ENCODE measurements at regions not wholly inside any gene's neighbourhood (a gene's known extent, or its start where the extent isn't known, plus 50 kb on each side); places are given as distances from the start of the nearest gene placed in this dataset.

DNA sequence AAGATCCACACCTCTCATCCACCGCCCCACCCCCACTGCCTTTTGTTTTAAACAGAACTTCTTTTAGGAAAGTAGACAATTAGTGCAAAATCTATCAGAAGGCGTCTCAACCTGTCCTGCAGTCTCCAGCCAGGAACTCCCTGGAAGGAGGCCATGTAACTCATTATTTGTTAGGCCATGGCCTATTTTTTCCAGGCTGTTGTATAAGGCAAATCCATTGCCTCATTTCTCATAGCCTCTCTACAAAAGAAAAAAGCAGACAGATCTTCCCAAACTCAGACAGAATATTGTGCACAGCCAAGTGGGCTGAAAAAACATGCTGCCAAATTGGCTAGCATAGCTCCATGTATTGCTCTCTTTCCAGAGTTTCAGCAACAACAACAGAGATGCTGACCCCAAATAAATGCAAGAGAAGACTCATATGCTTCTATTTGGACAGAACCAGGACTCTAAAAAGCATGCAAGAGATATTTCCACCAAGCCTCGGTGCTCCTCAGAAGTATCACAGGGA is 770.7 kb upstream of the CXADR start:
- DNase-seq (ENCODE audit: low read depth in 2 of 2): no peak

- no peak for DNase-seq (ENCODE audit: low read depth in 2 of 2)
These were observed 770.1 kb upstream of the CXADR start for GRCh38 chr21:16742741-16743140.

GRCh38 chr21:16743317-16743716 is 769.5 kb upstream of the CXADR start:
- no peak for DNase-seq (ENCODE audit: low read depth in 2 of 2)

DNA sequence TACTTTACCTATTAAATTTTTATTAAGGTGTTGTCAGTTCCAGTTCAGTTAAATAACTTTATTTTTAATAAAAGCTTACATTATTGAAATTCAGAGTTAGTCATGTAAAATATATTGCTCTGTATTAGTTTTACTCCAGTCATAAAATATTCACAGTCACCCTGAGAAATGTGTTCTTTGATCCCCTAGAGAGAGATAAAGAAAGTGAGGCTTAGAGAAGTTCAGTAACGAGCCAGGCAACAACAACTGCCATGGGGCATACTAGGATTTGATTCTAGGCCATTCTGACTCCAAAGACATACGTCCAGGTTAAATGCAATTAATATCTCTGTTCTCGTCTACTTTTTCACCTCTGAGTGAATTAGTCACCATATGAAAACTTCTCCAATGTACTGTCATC is 761.9 kb upstream of the CXADR start:
- DNase-seq (ENCODE audit: low read depth in 2 of 2): no peak

DNA sequence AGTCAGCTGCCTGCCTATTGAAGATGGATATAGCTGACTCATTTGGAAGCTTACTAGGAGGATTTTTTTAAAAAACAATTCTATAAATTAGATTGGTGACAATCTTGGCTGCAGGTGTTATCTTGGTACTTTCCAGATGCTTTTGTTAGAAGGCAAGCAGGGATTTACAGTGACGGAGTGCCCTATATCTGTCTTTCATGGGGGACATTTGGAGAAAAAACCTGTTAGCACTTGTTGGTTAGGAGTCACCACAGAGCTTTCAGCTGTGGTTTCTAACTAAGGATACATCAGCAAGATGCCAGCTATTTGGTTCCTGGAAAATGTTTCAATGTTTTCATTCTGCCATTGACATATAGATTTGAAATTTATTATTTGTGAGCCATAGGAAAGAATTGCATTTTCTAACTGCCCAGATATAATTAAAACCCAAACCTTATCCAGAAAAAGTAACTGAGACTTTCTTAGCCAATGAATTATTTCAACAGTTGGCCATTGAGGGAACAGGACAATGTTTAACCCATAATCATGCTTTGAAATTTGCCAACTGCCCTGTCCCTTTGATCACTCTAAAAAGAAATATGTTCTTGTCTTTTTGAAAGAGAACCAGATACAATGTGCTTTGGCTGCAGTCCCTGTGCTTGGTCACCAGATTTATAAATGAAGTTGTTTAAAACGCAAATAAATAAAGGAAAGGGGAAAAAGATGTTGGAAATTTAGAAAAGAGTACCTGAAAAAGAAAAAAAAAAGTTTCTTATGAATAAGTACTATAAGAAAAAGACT is 761.0 kb upstream of the CXADR start:
- no peak for DNase-seq (ENCODE audit: low read depth in 2 of 2)

- DNase-seq (ENCODE audit: low read depth in 2 of 2): no peak
These were observed 760.4 kb upstream of the CXADR start for GRCh38 chr21:16752475-16752857.

DNA sequence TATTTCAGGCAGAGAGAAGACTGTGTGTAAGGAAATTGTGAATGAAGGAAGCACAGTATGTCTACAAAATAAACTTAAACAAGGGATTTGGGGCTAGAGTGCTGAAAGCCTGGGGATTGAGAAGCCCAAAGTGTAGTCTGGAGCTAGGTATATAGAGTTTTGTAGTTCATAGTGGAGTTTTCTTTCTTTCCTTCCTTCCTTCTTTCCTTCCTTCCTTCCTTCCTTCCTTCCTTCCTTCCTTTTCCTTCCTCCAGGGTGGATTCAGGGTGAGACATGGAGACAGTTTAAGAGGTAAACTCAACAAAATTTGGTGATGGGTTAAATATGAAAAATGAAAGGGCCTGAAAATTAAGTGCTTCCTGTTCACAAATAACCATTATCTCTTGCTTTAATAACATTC is 757.8 kb upstream of the CXADR start:
- no peak for DNase-seq (ENCODE audit: low read depth in 2 of 2)

- DNase-seq (ENCODE audit: low read depth in 2 of 2): no peak
These were observed 745.6 kb upstream of the CXADR start for GRCh38 chr21:16767201-16767600.

DNA sequence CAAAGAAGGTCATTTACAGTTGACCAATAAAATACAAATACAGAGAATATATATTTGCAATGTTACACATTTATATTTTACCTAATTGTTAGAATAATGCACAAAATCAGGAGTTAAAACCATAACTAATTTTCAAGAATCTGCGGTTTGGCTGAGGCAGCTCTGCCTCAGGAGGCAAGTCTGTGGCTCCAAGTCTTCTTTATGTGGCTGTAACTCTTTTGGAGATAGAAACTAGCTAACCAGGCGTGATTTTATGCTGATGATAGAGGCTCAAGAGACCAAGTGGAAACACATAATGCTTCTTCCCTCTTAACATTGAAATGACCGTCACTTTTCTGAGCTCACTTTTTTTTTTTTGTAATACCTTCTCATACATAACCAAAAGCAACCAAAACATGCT is 744.7 kb upstream of the CXADR start:
- DNase-seq (ENCODE audit: low read depth in 2 of 2): no peak

- DNase-seq (ENCODE audit: low read depth in 2 of 2): no peak
These were observed 742.6 kb upstream of the CXADR start for GRCh38 chr21:16770266-16770665.

DNA sequence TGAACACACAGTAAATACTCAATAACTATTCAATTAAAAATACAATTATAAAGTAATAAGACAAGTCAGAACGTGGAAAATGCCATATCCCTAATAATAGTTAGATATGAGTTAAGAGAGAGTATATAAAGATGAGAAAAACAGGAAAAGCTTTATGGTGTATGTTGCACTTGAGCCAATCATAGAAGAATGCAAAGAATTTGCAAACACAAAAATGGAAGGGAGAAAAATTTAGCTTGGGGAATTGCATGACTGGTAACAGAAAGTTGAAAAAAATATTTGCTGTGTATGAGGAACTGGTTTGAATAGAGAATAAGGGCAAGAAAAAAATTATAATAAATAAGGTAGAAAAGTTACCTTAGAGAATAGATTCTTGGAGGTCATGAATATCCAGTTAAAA is 739.6 kb upstream of the CXADR start:
- DNase-seq (ENCODE audit: low read depth in 2 of 2): no peak

DNA sequence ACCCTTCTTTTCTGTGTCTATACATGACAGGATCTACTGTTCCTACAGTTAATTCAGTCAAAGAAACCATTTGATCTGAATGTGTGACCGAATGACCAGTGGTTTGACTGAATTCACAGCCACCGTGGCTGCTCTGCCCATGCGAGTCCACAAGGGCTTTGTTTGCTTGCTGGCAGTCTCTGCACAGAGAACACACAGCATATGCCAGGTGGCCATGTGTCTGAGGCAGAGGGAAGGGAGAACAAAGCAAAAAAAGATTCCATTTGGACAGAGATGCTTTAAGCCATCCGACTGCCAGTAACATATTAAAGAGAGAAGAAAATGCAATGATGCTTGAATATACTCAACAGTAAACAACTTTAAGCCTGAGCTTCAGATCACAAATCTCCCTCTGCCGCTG is 737.8 kb upstream of the CXADR start:
- no peak for DNase-seq (ENCODE audit: low read depth in 2 of 2)

DNA sequence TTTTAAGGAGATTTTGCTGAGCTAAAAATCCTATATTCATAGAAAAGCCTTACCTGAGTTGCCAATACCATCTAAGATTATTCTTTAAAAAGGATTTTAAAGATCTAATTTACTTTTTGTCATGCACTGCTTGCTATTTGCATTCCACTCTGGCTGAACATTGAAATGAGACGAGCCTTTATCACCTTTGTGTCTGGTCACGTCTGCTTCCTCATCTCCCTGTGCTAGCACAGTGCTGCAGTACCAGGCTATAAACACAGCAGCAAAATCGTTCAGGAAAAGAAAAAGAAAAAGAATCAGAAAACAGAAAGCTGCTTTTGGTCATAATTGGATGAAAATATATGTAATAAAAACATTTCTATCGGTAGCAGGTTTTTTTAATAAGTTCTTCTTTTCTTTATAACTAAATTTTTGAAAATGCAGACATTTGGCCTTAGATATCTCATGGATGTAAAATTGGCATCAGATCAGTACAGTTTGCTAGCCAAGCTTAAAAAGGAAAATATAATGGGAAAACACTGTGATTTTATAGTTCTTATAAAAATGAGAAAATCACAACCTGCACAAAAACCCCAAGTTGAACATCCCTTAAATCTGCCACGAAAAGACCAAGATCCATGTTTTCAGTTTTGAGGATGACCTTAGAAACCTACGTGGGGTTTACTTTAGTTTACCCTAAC is 735.7 kb upstream of the CXADR start:
- DNase-seq (ENCODE audit: low read depth in 2 of 2): no peak

DNA sequence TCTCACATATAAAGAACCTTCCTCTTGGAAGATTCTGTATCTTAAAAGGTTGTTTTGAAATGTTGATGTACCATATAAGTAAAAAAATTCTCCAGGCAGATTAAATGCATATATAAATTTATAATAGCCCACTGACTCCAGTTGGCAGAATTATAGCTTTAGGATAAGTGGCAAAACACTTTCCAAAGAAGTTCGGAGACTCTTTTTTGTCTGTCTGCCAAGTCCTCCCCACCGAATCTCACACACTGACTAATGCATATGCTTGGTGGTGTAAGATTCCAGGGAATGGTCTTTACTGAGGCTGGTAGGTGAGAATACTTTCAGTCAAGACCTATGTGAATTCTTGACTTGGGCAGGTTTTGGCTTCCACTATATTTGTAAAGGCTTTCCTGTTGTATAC is 724.3 kb upstream of the CXADR start:
- no peak for DNase-seq (ENCODE audit: low read depth in 2 of 2)

DNA sequence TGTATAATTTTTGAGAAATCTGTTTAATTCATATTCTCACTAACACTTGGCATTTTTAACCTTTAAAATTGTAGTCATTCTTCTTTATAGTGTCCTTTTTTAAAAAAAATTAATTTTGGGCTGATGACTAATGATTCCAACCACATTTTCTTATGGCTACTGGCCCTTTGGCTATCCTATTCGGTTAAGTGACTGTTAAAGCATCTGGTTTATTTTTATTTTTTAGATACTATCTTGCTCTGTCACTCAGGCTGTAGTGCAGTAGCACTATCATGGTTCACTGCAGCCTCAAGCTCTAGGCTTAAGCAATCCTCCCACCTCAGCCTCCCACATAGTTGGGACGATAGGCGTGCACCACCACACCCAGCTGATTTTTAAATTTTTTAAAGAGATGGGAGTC is 723.2 kb upstream of the CXADR start:
- no peak for DNase-seq (ENCODE audit: low read depth in 2 of 2)

DNA sequence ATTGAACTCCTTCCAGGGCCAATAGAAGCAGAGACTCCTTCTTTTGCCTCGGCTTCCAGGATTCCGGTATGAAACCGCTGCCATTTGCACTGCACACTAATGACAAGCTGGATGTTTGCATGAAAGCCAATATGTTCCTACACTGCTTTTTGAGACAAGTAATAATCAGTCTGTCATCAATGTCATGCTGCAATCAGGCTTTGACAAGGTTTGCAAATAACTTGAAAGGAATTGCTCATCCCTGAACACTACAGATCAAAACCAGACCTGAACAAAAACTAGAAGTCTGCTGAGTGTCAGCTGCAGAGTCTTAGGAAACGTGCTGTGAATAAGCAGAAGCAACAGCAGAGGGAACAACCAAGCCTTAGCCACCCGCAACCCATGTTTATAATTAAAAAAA is 720.7 kb upstream of the CXADR start:
- no peak for DNase-seq (ENCODE audit: low read depth in 2 of 2)

- no peak for DNase-seq (ENCODE audit: low read depth in 2 of 2)
These were observed 717.9 kb upstream of the CXADR start for GRCh38 chr21:16794950-16795349.

DNA sequence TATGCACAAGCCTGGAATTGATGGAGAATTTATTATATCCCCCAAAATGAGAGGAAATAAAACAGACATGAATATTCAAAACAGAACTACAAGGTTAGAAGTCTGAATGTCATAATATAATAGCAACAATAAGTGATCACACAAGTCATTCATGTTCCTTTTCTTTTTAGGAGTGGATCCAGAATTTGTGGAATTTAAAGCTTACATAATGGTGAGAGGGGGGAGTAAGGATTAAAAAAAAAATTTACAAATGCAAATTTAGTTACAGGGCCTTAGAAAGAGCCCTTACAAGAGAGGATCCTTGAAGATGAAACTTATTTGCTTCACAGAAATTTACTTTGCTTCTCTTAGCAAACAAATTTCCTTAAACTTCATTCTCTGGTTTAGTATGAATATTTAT is 716.1 kb upstream of the CXADR start:
- DNase-seq (ENCODE audit: low read depth in 2 of 2): no peak

- DNase-seq (ENCODE audit: low read depth in 2 of 2): no peak
These were observed 715.3 kb upstream of the CXADR start for GRCh38 chr21:16797540-16797939.

- no peak for DNase-seq (ENCODE audit: low read depth in 2 of 2)
These were observed 714.9 kb upstream of the CXADR start for GRCh38 chr21:16797966-16798365.

DNA sequence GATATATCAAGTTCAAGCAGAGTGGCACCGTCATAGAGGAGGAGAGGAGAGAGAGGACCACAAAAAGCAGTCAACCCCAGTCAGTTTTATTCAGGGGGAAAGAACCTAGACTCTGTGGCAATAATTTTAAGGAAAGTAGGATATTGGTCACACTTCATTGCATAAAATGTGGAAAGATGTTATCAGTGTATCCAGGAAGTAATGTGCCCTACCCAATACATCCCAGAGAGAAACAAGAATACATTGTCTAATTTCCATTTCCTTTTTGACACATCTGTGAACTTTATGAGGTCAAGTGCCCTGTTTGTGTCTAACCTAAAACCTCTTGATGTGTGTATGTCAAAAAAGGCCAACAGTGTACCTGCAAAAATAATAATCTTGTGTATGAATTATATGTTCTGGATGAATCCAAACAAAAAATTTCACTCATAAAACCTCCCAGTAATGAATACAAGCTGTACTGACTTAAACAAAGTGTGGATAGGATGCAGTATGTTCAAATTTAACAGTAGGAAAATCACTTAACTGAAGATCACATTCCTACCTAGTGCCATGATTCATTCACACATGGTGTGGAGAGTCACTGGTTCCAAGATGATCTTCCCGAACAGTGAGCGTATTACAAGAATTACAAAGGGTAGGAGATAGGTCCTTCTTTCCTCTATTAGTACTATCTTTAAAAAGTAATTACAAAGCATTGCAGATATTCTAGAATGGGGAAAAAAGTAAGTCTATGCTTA is 712.1 kb upstream of the CXADR start:
- DNase-seq (ENCODE audit: low read depth in 2 of 2): no peak

- no peak for DNase-seq (ENCODE audit: low read depth in 2 of 2)
These were observed 701.8 kb upstream of the CXADR start for GRCh38 chr21:16811011-16811410.

GRCh38 chr21:16811970-16812369 is 700.9 kb upstream of the CXADR start:
- no peak for DNase-seq (ENCODE audit: low read depth in 2 of 2)

Data from activated CD4-positive, alpha-beta T cell treated with anti-CD3 and anti-CD28 coated beads for 24 hours (primary cell).